ENCODE measurements at regions not wholly inside any gene's neighbourhood (a gene's known extent, or its start where the extent isn't known, plus 50 kb on each side); places are given as distances from the start of the nearest gene placed in this dataset.

- TF ChIP-seq POLR2A (IDR thresholded peaks at IDR 0.05) (no peak), CTCF (IDR thresholded peaks at IDR 0.05) (no peak)
These were observed 277.0 kb downstream of the SMARCA2 start for GRCh38 chr9:2291980-2292704.

Measured in testis (tissue), 2 donors.